Tibial artery (tissue), 4 donors: ENCODE measurements at regions not wholly inside any gene's neighbourhood (a gene's known extent, or its start where the extent isn't known, plus 50 kb on each side); places are given as distances from the start of the nearest gene placed in this dataset.
A peak's percentile ranks its signal among the peaks of the same experiment; 100 is the strongest.

Experiments used
- DNase-seq, 2 donors: peaks; one replicate each; pipeline ENCODE4 v3.0.0-alpha.2; 2019
- H3K27ac ChIP-seq, 2 donors: fragments of 200-600 bp; sonication (generic) in 1 of 2; 1 replicate in 1 of 2; 2 replicates in 1 of 2; pipeline ENCODE4 v1.5.1; 2018 to 2019; ENCODE audit warnings: mild to moderate bottlenecking in 1 of 2
- H3K27me3 ChIP-seq, 2 donors: fragments of 200-600 bp; sonication (generic) in 1 of 2; one replicate each; pipeline versions ENCODE4 v1.5.1 to v1.6.0; 2016 to 2019
- H3K36me3 ChIP-seq, 3 donors: fragments of 200-600 bp; sonication (generic) in 2 of 3; one replicate each; pipeline ENCODE4 v1.5.1; 2016 to 2019; ENCODE audit warnings: mild to moderate bottlenecking in 2 of 3
- H3K4me1 ChIP-seq, 4 donors: fragments of 200-600 bp; sonication (generic) in 2 of 4; 1 replicate in 3 of 4; 2 replicates in 1 of 4; pipeline ENCODE4 v1.5.1; 2016 to 2019
- H3K4me3 ChIP-seq, 2 donors: fragments of 200-600 bp; sonication (generic) in 1 of 2; 1 replicate in 1 of 2; 2 replicates in 1 of 2; pipeline ENCODE4 v1.5.1; 2018 to 2019; ENCODE audit warnings: mild to moderate bottlenecking in 2 of 2
- H3K9me3 ChIP-seq, 3 donors: fragments of 200-600 bp; sonication (generic) in 1 of 3; one replicate each; pipeline ENCODE4 v1.5.1; 2016 to 2019
- CTCF ChIP-seq, 2 experiments: fragments of 200-600 bp in 1 of 2; fragments of 450-650 bp in 1 of 2; IDR thresholded peaks; one replicate each; pipeline ENCODE4 v1.5.1; 2017 to 2019; ENCODE audit warnings: antibody characterized with exemption in 2 of 2, mild to moderate bottlenecking in 1 of 2, moderate library complexity in 1 of 2
- intact Hi-C: fragments of 100-400 bp; cut with DNase I; formaldehyde crosslinking; loops from one replicate; pipeline ENCODE4 v1.15.0; 2023; ENCODE audit warnings: low total_unique reads

GRCh38 chr2:43133708-43134570 is 92.5 kb downstream of the ZFP36L2 start:
- DNase-seq: peak in 1 of 2 donors; percentile 68
- Histone ChIP-seq H3K9me3 (no peaks in the 10 kb centered on the region), H3K4me3 (no peak overlapping the region), H3K27me3 (no peaks in the 10 kb centered on the region), H3K4me1 (peaks cover 8 to 41% (median 24%) of the 10 kb centered on the region in 4 donors), H3K27ac (no peak overlapping the region), H3K36me3 (no peaks in the 10 kb centered on the region)
- no peak for TF ChIP-seq CTCF (IDR thresholded peaks at IDR 0.05)
- intact Hi-C loops: no loop called here

- H3K4me1 ChIP-seq: peaks cover 8 to 41% (median 24%) of the 10 kb centered on the region in 4 donors
- no peaks in the 10 kb centered on the region for H3K36me3 ChIP-seq
- H3K9me3 ChIP-seq: no peaks in the 10 kb centered on the region
- intact Hi-C loops: no loop called here
- TF ChIP-seq CTCF (IDR thresholded peaks at IDR 0.05): no peak
- no peak for DNase-seq
- no peak overlapping the region for H3K27ac ChIP-seq
- no peaks in the 10 kb centered on the region for H3K27me3 ChIP-seq
- no peak overlapping the region for H3K4me3 ChIP-seq
Observed at GRCh38 chr2:43133336-43133707, 93.1 kb downstream of the ZFP36L2 start.

GRCh38 chr2:43132683-43133301 is 93.6 kb downstream of the ZFP36L2 start:
- TF ChIP-seq CTCF (IDR thresholded peaks at IDR 0.05): no peak
- Histone ChIP-seq H3K36me3 (no peaks in the 10 kb centered on the region), H3K27me3 (no peaks in the 10 kb centered on the region), H3K4me1 (peaks cover 8 to 41% (median 24%) of the 10 kb centered on the region in 4 donors), H3K9me3 (no peaks in the 10 kb centered on the region), H3K27ac (no peak overlapping the region), H3K4me3 (no peak overlapping the region)
- no peak for DNase-seq
- intact Hi-C loops: no loop called here

GRCh38 chr2:43131890-43132682 is 94.3 kb downstream of the ZFP36L2 start:
- intact Hi-C loops: no loop called here
- H3K27ac ChIP-seq: peak overlapping the region; percentile 15 to 16
- H3K4me1 ChIP-seq: peaks cover 8 to 41% (median 24%) of the 10 kb centered on the region in 4 donors
- DNase-seq: no peak
- no peak for TF ChIP-seq CTCF (IDR thresholded peaks at IDR 0.05)
- no peak overlapping the region for H3K4me3 ChIP-seq
- H3K9me3 ChIP-seq: no peaks in the 10 kb centered on the region
- no peaks in the 10 kb centered on the region for H3K27me3 ChIP-seq
- H3K36me3 ChIP-seq: no peaks in the 10 kb centered on the region

GRCh38 chr2:43131051-43131889 is 95.1 kb downstream of the ZFP36L2 start:
- Histone ChIP-seq H3K27me3 (no peaks in the 10 kb centered on the region), H3K36me3 (no peaks in the 10 kb centered on the region), H3K9me3 (no peaks in the 10 kb centered on the region), H3K27ac (peak overlapping the region; percentile 15 to 42), H3K4me1 (peaks cover 8 to 41% (median 24%) of the 10 kb centered on the region in 4 donors), H3K4me3 (no peak overlapping the region)
- peak; percentile 78 to 86 for DNase-seq
- peak; percentile 30 to 35 for TF ChIP-seq CTCF (IDR thresholded peaks at IDR 0.05)
- intact Hi-C loops: no loop called here
